ENCODE measurements at regions not wholly inside any gene's neighbourhood (a gene's known extent, or its start where the extent isn't known, plus 50 kb on each side); places are given as distances from the start of the nearest gene placed in this dataset.

DNA sequence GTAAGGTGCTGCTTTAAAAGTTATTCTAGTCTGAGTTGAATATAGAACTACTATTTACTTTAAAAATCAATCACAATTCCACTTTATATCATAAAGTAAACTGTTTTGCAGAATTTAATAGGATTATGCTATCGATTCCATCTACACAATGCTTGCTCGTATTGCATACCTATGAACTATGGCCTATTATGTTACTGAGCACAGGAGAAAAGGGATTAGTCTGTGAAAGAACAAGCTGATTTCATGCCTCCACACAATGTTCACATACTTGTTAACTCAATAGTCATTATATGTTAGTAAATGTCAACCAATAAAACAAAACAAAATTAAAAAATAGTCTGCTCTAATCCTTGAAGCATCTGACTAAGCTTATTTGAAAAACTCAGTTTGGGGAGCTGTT, 223.6 kb downstream of the PCDH10 start:
- H3K36me3 ChIP-seq (replicated peaks in 1 of 2; ENCODE audit: control insufficient read depth in 1 of 2, insufficient read depth in 2 of 2, low read length in 1 of 2) = no peaks in the 10 kb centered on the region
- H4K20me1 ChIP-seq (ENCODE audit: insufficient read depth) = no peaks in the 10 kb centered on the region
- H2AFZ ChIP-seq (ENCODE audit: low read depth) = no peak overlapping the region
- no peak overlapping the region for H3K27ac ChIP-seq (ENCODE audit: low read depth in 2 of 2, low read length in 1 of 2)
- 0% methylated on average over 2 of the region's 2 CpGs for WGBS (ENCODE audit: low lambda C conversion rate)
- no peaks in the 10 kb centered on the region for H3K27me3 ChIP-seq (ENCODE audit: insufficient read depth)
- H3K9me3 ChIP-seq = no peaks in the 10 kb centered on the region
- no peak for DNase-seq
- no peaks in the 10 kb centered on the region for H3F3A ChIP-seq (replicated peaks; ENCODE audit: insufficient read depth)
- H3K4me1 ChIP-seq (ENCODE audit: control insufficient read depth in 1 of 2, insufficient read depth in 2 of 2, low read depth in 1 of 2, low read length in 1 of 2) = no peaks in the 10 kb centered on the region
- CTCF ChIA-PET = no interaction called here
- no peaks in the 10 kb centered on the region for H3K9me2 ChIP-seq
- POLR2A ChIA-PET = no interaction called here
- TF ChIP-seq EP300 (IDR thresholded peaks at IDR 0.05; ENCODE audit: borderline replicate concordance in 1 of 2, low read depth in 1 of 2, low read length in 1 of 2) (no peak), RCOR1 (IDR thresholded peaks at IDR 0.05; ENCODE audit: low read length) (no peak), USF2 (IDR thresholded peaks at IDR 0.05; ENCODE audit: borderline replicate concordance, low read depth, low read length) (no peak), TAF1 (IDR thresholded peaks at IDR 0.05; ENCODE audit: borderline replicate concordance, low read depth, low read length) (no peak), IRF3 (IDR thresholded peaks at IDR 0.05; ENCODE audit: low read depth, low read length) (no peak), GATA2 (CRISPR knock-in tag; IDR thresholded peaks at IDR 0.05) (no peak), USF1 (IDR thresholded peaks at IDR 0.05; ENCODE audit: borderline replicate concordance, low read depth) (no peak), RAD21 (IDR thresholded peaks at IDR 0.05; ENCODE audit: low read length) (no peak), PBX3 (IDR thresholded peaks at IDR 0.05) (no peak), SMC3 (IDR thresholded peaks at IDR 0.05; ENCODE audit: low read depth, low read length) (no peak), MAX (IDR thresholded peaks at IDR 0.05; ENCODE audit: low read depth) (no peak), RFX5 (IDR thresholded peaks at IDR 0.05; ENCODE audit: low read length) (no peak), POLR2AphosphoS5 (IDR thresholded peaks at IDR 0.05; ENCODE audit: low read depth, low read length) (no peak), TEAD4 (IDR thresholded peaks at IDR 0.05; ENCODE audit: borderline replicate concordance, insufficient read depth) (no peak), EZH2phosphoT487 (IDR thresholded peaks at IDR 0.05; ENCODE audit: borderline replicate concordance, low read depth) (no peak), FOXM1 (IDR thresholded peaks at IDR 0.05; ENCODE audit: low read depth) (no peak), YY1 (IDR thresholded peaks at IDR 0.05; ENCODE audit: low read depth) (no peak), ELF1 (IDR thresholded peaks at IDR 0.05) (no peak), SIN3A (IDR thresholded peaks at IDR 0.05; ENCODE audit: borderline replicate concordance, low read depth, low read length) (no peak)
- TF ChIP-seq, protein P1, sequence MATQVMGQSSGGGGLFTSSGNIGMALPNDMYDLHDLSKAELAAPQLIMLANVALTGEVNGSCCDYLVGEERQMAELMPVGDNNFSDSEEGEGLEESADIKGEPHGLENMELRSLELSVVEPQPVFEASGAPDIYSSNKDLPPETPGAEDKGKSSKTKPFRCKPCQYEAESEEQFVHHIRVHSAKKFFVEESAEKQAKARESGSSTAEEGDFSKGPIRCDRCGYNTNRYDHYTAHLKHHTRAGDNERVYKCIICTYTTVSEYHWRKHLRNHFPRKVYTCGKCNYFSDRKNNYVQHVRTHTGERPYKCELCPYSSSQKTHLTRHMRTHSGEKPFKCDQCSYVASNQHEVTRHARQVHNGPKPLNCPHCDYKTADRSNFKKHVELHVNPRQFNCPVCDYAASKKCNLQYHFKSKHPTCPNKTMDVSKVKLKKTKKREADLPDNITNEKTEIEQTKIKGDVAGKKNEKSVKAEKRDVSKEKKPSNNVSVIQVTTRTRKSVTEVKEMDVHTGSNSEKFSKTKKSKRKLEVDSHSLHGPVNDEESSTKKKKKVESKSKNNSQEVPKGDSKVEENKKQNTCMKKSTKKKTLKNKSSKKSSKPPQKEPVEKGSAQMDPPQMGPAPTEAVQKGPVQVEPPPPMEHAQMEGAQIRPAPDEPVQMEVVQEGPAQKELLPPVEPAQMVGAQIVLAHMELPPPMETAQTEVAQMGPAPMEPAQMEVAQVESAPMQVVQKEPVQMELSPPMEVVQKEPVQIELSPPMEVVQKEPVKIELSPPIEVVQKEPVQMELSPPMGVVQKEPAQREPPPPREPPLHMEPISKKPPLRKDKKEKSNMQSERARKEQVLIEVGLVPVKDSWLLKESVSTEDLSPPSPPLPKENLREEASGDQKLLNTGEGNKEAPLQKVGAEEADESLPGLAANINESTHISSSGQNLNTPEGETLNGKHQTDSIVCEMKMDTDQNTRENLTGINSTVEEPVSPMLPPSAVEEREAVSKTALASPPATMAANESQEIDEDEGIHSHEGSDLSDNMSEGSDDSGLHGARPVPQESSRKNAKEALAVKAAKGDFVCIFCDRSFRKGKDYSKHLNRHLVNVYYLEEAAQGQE (IDR thresholded peaks at IDR 0.05; ENCODE audit: low read depth, low read length) = no peak
- no peak overlapping the region for H3K9ac ChIP-seq
- no peak overlapping the region for H3K4me2 ChIP-seq
- no peaks in the 10 kb centered on the region for H3K79me2 ChIP-seq (ENCODE audit: insufficient read depth)
- H3K4me3 ChIP-seq (ENCODE audit: low read depth in 2 of 2, low read length in 1 of 2) = no peak overlapping the region
